ENCODE measurements at regions not wholly inside any gene's neighbourhood (a gene's known extent, or its start where the extent isn't known, plus 50 kb on each side); places are given as distances from the start of the nearest gene placed in this dataset.

DNA sequence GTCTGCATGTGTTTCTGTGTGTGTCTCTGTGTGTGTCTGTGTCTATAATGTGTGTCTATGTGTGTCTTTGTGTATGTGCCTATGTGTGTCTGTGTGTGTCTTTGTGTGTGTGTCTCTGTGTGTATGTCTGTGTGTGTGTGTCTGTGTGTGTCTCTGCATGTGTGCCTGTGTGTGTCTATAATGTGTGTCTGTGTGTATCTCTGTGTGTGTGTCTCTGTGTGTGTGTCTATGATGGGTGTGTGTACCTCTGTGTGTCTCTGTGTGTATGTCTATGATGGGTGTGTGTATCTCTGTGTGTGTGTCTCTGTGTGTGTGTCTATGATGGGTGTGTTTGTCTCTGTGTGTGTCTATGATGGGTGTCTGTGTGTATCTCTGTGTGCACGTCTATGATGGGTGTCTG lies 126.2 kb upstream of the GPC1 start:
- WGBS (ENCODE audit: insufficient coverage), result 100% methylated on average over 1 of the region's 1 CpG
- DNase-seq, result no peak

DNA sequence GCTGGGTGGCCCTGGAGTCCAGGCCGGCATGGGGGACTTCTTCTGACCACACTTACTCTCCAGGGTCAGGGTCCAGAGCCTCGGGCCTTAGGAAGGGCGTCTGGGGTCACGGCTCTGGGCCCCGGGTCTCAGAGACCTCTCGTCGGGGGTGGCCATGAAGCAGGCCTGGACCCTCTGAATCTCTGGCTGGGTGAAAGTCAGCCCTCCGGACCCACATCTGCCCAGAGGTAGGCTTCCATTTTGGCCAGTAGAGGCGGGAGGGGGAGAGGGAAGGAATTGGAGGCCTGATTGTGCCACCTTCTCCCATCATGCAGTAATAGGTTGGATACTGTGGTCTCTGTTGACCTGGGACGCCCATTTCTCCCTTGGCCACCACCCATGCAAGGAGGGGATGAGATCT lies 125.3 kb upstream of the GPC1 start:
- Histone ChIP-seq H4K20me1 (ENCODE audit: insufficient read depth, low read length) (no peaks in the 10 kb centered on the region), H3K4me2 (replicated peaks; ENCODE audit: extremely low read depth, low read length, poor library complexity, severe bottlenecking) (no peak overlapping the region), H3K27ac (ENCODE audit: low read depth in 1 of 2, low read length in 2 of 2) (no peak overlapping the region), H3K9ac (ENCODE audit: insufficient read depth, low read length, poor library complexity, severe bottlenecking) (no peak overlapping the region), H3K79me2 (ENCODE audit: insufficient read depth, low read length) (no peaks in the 10 kb centered on the region), H2AFZ (ENCODE audit: insufficient read depth, low read depth, low read length, poor library complexity, severe bottlenecking) (no peak overlapping the region), H3K36me3 (replicated peaks in 1 of 2; ENCODE audit: control insufficient read depth in 1 of 2, insufficient read depth in 2 of 2, low read length in 2 of 2) (no peaks in the 10 kb centered on the region), H3K4me3 (replicated peaks in 1 of 3; ENCODE audit: low read depth in 2 of 3, low read length in 3 of 3) (no peak overlapping the region), H3K4me1 (ENCODE audit: control insufficient read depth in 1 of 2, insufficient read depth in 2 of 2, low read length in 2 of 2) (no peaks in the 10 kb centered on the region), H3K27me3 (ENCODE audit: control insufficient read depth in 2 of 2, insufficient read depth in 2 of 2, low read length in 2 of 2) (no peaks in the 10 kb centered on the region), H3K9me3 (replicated peaks in 1 of 2; ENCODE audit: control insufficient read depth in 1 of 2, insufficient read depth in 1 of 2, low read length in 2 of 2) (no peaks in the 10 kb centered on the region)
- DNase-seq, result no peak
- Mint-ChIP-seq H3K27me3 (ENCODE audit: low read depth in 3 of 3) (peaks cover 0 to 5% (median 2%) of the 10 kb centered on the region in 3 donors), H3K27ac (no peak overlapping the region), H3K36me3 (no peaks in the 10 kb centered on the region), H3K9me3 (peaks cover 0 to 3% (median 0%) of the 10 kb centered on the region in 7 donors), H3K4me1 (no peaks in the 10 kb centered on the region), H3K4me3 (no peak overlapping the region)
- no peak for TF ChIP-seq CTCF (IDR thresholded peaks at IDR 0.05)
- intact Hi-C loops (cut with micrococcal nuclease), result no loop called here
- 95% methylated on average over 7 of the region's 10 CpGs for WGBS (ENCODE audit: insufficient coverage)

More for the DNA sequence above, 126.2 kb upstream of the GPC1 start:
- Histone ChIP-seq H3K27me3 (ENCODE audit: control insufficient read depth in 2 of 2, insufficient read depth in 2 of 2, low read length in 2 of 2) (no peaks in the 10 kb centered on the region), H3K27ac (ENCODE audit: low read depth in 1 of 2, low read length in 2 of 2) (no peak overlapping the region), H3K4me1 (ENCODE audit: control insufficient read depth in 1 of 2, insufficient read depth in 2 of 2, low read length in 2 of 2) (no peaks in the 10 kb centered on the region), H3K4me3 (replicated peaks in 1 of 3; ENCODE audit: low read depth in 2 of 3, low read length in 3 of 3) (no peak overlapping the region), H3K9me3 (replicated peaks in 1 of 2; ENCODE audit: control insufficient read depth in 1 of 2, insufficient read depth in 1 of 2, low read length in 2 of 2) (no peaks in the 10 kb centered on the region), H4K20me1 (ENCODE audit: insufficient read depth, low read length) (no peaks in the 10 kb centered on the region), H3K4me2 (replicated peaks; ENCODE audit: extremely low read depth, low read length, poor library complexity, severe bottlenecking) (no peak overlapping the region), H3K9ac (ENCODE audit: insufficient read depth, low read length, poor library complexity, severe bottlenecking) (no peak overlapping the region), H3K36me3 (replicated peaks in 1 of 2; ENCODE audit: control insufficient read depth in 1 of 2, insufficient read depth in 2 of 2, low read length in 2 of 2) (no peaks in the 10 kb centered on the region), H2AFZ (ENCODE audit: insufficient read depth, low read depth, low read length, poor library complexity, severe bottlenecking) (no peak overlapping the region), H3K79me2 (ENCODE audit: insufficient read depth, low read length) (no peaks in the 10 kb centered on the region)
- no peak overlapping the region for H3K4me3 Mint-ChIP-seq
- TF ChIP-seq CTCF (IDR thresholded peaks at IDR 0.05), result no peak
- H3K4me1 Mint-ChIP-seq, result no peaks in the 10 kb centered on the region
- no peaks in the 10 kb centered on the region for H3K36me3 Mint-ChIP-seq
- peaks cover 2 to 4% (median 3%) of the 10 kb centered on the region in 3 donors for H3K27me3 Mint-ChIP-seq (ENCODE audit: low read depth in 3 of 3)
- H3K27ac Mint-ChIP-seq, result no peak overlapping the region
- intact Hi-C loops (cut with micrococcal nuclease), result no loop called here
- peaks cover 0 to 3% (median 0%) of the 10 kb centered on the region in 7 donors for H3K9me3 Mint-ChIP-seq

Measured in CD14-positive monocyte (primary cell).